Mucosa of gallbladder (tissue), 1 donor: ENCODE measurements at regions not wholly inside any gene's neighbourhood (a gene's known extent, or its start where the extent isn't known, plus 50 kb on each side); places are given as distances from the start of the nearest gene placed in this dataset.

ENCODE experiments used
- DNase-seq: peaks from one replicate; pipeline ENCODE4 v3.0.0-alpha.2; 2020; ENCODE audit warnings: low spot score
- donor health status: DM: no; HTN: no; CAD: no.

GRCh38 chr6:98454809-98455322 is 379.5 kb upstream of the POU3F2 start:
- DNase-seq: no peak

- no peak for DNase-seq
Measured at GRCh38 chr6:98458708-98459107, 375.7 kb upstream of the POU3F2 start.

- DNase-seq: no peak
Measured at GRCh38 chr6:98463038-98464000, 371.1 kb upstream of the POU3F2 start.

- DNase-seq: no peak
Measured at GRCh38 chr6:98467091-98467490, 367.3 kb upstream of the POU3F2 start.

- DNase-seq: no peak
Measured at GRCh38 chr6:98467902-98468301, 366.5 kb upstream of the POU3F2 start.

GRCh38 chr6:98469141-98469540 is 365.2 kb upstream of the POU3F2 start:
- no peak for DNase-seq

GRCh38 chr6:98470821-98471220 is 363.6 kb upstream of the POU3F2 start:
- DNase-seq: no peak

GRCh38 chr6:98471444-98471843 is 362.9 kb upstream of the POU3F2 start:
- no peak for DNase-seq

GRCh38 chr6:98477231-98477630 is 357.1 kb upstream of the POU3F2 start:
- DNase-seq: no peak

- no peak for DNase-seq
Measured at GRCh38 chr6:98484696-98485095, 349.7 kb upstream of the POU3F2 start.

GRCh38 chr6:98485593-98485992 is 348.8 kb upstream of the POU3F2 start:
- no peak for DNase-seq

- DNase-seq: no peak
Measured at GRCh38 chr6:98486057-98486456, 348.3 kb upstream of the POU3F2 start.

- DNase-seq: no peak
Measured at GRCh38 chr6:98487612-98488011, 346.8 kb upstream of the POU3F2 start.

GRCh38 chr6:98498144-98498775 is 336.1 kb upstream of the POU3F2 start:
- DNase-seq: no peak

- no peak for DNase-seq
Measured at GRCh38 chr6:98498866-98499265, 335.5 kb upstream of the POU3F2 start.

GRCh38 chr6:98514073-98514720 is 320.2 kb upstream of the POU3F2 start:
- DNase-seq: no peak

- no peak for DNase-seq
Measured at GRCh38 chr6:98514796-98515195, 319.6 kb upstream of the POU3F2 start.

- DNase-seq: no peak
Measured at GRCh38 chr6:98516206-98516605, 318.2 kb upstream of the POU3F2 start.

- DNase-seq: no peak
Measured at GRCh38 chr6:98516866-98517265, 317.5 kb upstream of the POU3F2 start.

GRCh38 chr6:98525860-98526259 is 308.5 kb upstream of the POU3F2 start:
- DNase-seq: no peak

GRCh38 chr6:98526465-98526864 is 307.9 kb upstream of the POU3F2 start:
- no peak for DNase-seq

GRCh38 chr6:98529364-98529763 is 305.0 kb upstream of the POU3F2 start:
- no peak for DNase-seq
